ENCODE measurements at regions not wholly inside any gene's neighbourhood (a gene's known extent, or its start where the extent isn't known, plus 50 kb on each side); places are given as distances from the start of the nearest gene placed in this dataset.
"Not testable (repeated sequence)": the region's sequence is repeated elsewhere in the genome, so short reads cannot be mapped to it uniquely, and the experiment has no call there.

DNA sequence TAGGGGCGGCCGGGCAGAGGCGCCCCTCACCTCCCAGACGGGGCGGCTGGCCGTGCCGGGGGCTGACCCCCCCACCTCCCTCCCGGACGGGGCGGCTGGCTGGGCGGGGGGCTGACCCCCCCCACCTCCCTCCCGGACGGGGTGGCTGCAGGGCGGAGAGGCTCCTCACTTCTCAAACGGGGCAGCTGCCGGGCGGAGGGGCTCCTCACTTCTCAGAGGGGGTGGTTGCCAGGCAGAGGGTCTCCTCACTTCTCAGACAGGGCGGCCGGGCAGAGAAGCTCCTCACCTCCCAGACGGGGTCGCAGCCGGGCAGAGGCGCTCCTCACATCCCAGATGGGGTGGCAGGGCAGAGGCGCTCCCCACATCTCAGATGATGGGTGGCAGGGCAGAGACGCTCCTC is 836.8 kb downstream of the RAPGEF2 start:
- DNase-seq (ENCODE audit: low read depth in 2 of 2), result not testable (repeated sequence)

DNA sequence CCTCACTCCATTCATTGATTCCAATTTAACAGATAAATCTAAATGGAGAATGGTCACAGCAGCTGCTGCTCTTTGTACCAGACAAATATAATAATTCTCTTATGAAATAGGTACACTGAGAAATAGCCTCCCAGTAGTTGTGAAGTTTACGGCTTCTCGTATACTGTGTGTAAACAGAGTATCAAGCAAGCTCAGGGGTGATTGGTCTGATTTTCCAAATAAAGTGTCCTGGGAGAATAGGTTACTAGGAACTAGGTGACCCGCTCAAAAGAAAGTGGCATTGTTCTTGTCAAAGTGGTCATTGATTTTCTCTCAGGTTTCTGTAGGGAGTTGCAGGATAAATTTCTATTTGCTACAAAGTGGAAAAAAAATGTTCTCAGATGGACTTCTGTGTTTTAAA is 838.2 kb downstream of the RAPGEF2 start:
- DNase-seq (ENCODE audit: low read depth in 2 of 2), result no peak

GRCh38 chr4:159944477-159944876 is 841.6 kb downstream of the RAPGEF2 start:
- DNase-seq (ENCODE audit: low read depth in 2 of 2), result no peak

GRCh38 chr4:159946983-159947615 is 844.2 kb downstream of the RAPGEF2 start:
- DNase-seq (ENCODE audit: low read depth in 2 of 2), result no peak

- DNase-seq (ENCODE audit: low read depth in 2 of 2), result no peak
These were observed 847.8 kb downstream of the RAPGEF2 start for GRCh38 chr4:159950707-159951106.

DNA sequence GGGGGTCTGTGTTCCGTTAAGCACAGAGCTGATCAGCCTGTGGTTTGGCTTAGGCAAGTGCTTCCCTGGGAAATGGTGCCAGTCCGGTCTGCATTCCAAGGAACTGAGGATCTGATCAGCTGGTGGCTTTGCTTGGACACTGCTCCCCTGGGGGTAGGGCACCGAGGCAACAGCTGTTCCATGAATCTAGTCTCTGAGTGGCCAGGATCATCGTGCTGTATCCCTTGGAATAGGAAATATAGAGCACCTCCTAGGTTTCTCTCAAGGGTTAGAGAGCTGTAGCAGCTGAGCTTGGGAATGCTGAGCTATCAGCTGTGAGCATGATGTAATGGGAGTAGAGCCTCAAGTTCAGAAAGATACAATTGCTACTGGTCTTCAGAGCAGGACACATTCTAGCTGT is 863.9 kb downstream of the RAPGEF2 start:
- no peak for DNase-seq (ENCODE audit: low read depth in 2 of 2)

DNA sequence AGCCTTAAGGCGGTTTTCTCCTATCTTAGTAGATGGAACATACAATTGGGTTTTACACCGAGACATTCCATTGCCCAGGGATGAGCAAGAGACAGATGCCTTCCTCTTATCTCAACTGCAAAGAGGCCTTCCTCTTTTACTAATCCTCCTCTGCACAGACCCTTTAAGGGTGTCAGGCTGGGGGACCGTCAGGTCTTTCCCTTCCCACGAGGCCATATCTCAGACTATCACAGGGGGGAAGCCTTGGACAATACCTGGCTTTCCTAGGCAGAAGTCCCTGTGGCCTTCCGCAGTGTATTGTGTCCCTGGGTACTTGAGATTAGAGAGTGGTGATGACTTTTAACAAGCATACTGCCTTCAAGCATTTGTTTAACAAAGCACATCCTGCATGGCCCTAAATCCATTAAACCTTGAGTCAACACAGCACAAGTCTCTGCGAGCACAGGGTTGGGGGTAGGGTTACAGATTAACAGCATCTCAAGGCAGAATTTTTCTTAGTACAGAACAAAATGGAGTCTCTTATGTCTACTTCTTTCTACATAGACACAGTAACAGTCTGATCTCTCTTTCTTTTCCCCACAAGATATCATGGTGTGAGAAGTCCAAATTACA is 874.1 kb downstream of the RAPGEF2 start:
- not testable (repeated sequence) for DNase-seq (ENCODE audit: low read depth in 2 of 2)

DNA sequence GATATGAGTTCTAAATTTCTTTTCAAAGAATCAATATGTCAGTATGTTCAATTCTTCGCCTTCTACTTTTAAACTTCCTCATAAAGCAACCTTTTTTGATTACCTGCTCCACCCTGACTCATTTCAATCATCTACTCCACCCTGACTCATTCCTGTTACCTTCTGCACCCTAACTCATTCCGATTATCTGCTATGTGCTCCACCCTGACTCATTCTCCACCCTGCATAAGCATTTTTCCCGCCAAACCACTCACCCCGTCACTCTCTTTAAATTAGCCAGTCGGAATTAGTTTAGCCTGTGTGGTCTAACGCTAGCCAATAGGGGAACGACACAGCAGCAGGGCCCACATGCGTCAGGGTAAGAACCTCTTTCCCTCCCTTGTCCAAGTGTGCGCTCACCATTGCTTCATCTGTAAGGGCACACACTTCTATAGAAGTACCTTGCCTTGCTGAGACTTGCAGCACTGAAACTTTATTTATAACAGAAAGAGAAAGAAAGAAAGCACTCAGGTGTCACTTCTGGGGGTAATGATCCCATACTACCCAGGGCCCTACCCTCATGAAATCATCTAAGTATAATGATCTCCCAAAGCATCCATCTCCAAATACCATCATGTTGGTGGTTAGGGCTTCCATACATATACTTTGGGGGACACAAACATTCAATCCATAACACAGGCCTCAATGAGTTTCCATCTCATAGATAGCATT is 875.2 kb downstream of the RAPGEF2 start:
- DNase-seq (ENCODE audit: low read depth in 2 of 2), result no peak

- no peak for DNase-seq (ENCODE audit: low read depth in 2 of 2)
These were observed 876.5 kb downstream of the RAPGEF2 start for GRCh38 chr4:159979351-159979750.

DNA sequence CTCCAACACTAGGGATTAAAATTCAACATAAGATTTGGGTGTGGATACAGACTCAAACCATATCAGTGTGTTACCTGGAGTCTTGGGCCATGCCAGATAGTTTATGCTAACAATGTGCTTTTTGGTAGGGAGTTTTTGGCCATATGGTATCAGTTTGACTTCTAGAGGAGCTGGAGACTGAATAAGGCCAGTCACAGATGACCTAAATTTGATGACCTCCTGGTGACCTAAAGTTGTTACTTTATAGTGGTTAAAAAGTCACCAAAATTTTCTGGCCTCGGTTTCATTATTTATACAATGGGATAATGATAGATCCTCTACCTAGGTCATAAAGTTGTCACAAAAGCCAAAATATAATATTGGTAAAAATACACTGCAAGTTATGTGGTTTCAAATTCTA is 877.1 kb downstream of the RAPGEF2 start:
- no peak for DNase-seq (ENCODE audit: low read depth in 2 of 2)

DNA sequence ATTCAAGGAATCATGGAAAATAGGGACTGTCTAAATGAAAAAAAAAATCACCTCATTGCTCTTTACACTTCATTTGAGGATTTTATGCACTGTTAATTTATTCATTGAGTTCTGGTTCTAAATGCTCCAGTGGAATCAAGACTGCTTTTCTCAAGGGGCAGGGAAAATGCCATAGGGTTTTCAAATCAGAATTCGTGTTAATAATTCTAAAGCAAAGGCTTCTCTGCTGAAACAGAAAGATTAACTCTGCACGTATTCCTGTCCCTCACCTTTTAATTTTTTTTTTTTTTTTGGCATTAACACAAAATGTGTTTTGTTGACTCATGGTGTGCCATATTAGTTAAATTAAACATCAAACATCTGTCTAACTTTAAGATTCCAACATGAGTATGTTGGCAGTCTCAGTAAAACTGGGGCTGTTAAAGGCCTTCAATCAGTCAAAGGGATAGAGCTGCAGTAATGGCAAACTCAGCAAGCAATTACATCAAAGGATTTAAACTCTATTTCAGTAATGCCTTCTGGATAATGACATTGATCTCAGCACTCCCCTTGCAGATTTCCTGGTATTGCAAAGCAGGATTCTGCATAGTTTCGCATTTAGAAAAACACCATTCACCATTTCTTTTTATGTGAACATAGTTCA is 878.1 kb downstream of the RAPGEF2 start:
- no peak for DNase-seq (ENCODE audit: low read depth in 2 of 2)

DNA sequence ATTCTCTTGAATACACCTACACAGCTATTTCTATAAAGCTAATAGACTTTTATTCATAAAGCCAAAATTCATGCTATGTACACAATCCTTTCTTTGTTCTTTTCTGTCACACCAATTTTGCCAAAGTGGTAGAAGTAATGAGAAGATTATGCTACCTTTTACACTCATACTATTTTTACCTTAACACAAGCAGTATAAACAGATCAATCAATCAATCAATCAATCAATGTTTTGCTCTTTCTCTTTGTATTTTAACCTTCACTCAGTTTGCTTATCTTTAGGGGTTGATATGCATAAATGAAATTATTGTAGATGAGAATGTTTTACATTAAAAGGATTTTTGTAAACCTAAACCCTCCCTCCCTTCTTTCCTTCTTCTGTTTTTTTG is 878.6 kb downstream of the RAPGEF2 start:
- DNase-seq (ENCODE audit: low read depth in 2 of 2), result no peak

- DNase-seq (ENCODE audit: low read depth in 2 of 2), result no peak
These were observed 880.2 kb downstream of the RAPGEF2 start for GRCh38 chr4:159983082-159983481.

GRCh38 chr4:160009656-160010493 is 907.0 kb downstream of the RAPGEF2 start:
- no peak for DNase-seq (ENCODE audit: low read depth in 2 of 2)

GRCh38 chr4:160019936-160020335 is 917.1 kb downstream of the RAPGEF2 start:
- no peak for DNase-seq (ENCODE audit: low read depth in 2 of 2)

DNA sequence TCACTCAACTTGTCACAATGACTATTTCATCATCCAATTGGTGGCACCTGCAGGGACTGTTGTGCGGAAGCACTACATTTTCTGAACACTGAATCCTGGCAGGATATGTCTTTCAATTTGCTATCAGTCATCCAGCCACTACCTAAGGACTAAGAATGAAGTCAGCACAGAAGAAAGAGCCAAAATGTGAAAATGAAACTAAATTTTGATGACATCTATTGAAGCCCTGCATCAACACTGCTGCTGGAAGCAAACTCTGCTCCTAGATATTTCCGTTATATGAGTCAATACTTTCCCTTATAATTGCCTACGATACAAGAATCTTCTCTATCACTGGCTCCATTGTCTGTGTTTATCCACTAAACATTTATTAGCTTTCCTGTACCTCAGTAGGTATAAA is 917.9 kb downstream of the RAPGEF2 start:
- no peak for DNase-seq (ENCODE audit: low read depth in 2 of 2)

DNA sequence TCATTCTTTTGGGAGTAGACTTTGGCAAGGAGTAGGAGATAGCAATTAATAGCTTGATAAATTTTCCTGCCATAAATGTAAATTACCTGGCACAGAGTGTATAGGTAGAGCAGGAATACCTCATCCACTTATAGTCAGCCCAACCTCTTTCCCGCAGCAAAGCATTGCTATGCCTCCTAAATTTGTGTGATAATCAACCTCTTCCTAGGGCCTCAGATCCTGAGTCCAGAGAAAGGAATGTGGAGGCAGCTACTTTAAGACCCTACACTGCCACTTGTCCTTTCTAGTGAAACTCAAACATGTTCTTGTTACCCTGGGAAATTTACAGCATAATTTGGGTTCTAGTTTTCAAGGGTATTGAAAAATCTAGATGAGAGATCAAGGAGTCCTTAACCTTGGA is 919.0 kb downstream of the RAPGEF2 start:
- DNase-seq (ENCODE audit: low read depth in 2 of 2), result no peak

DNA sequence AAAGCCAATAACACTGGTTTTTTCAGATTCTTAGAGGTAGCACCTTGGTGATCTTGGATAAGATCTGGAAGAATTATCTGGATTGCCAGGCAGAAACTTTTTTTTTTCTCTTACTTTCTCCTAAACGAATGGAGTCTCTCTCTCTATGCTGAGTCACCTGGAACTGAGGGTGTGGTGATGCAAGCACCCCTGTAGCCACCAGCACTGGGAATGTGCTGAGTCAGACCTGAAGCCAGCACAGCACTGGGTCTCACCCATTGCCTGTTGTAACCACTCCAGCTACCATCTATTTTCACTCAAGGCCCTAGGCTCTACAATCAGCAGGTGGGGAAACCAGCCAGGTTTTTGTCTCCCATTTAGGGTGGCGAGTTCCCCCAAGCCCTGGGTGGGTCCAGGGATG is 923.8 kb downstream of the RAPGEF2 start:
- no peak for DNase-seq (ENCODE audit: low read depth in 2 of 2)

DNA sequence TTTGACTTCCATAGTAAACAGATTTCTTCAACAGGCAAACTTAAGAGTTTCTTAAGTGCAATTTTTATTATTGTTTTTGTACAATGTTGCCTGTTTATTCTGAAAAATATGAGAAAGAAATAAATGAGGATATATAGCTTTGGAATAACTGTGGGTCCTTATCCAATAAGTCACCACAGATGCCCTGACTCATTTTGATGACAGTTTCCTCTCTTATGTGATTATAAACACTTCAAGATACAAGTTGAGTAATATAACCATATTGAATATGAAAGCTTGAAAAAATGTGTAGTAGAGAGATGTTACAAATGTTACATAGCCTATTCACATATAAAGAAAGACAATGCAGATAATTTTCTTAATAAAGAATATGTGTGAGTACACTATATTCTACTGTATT is 931.6 kb downstream of the RAPGEF2 start:
- no peak for DNase-seq (ENCODE audit: low read depth in 2 of 2)

DNA sequence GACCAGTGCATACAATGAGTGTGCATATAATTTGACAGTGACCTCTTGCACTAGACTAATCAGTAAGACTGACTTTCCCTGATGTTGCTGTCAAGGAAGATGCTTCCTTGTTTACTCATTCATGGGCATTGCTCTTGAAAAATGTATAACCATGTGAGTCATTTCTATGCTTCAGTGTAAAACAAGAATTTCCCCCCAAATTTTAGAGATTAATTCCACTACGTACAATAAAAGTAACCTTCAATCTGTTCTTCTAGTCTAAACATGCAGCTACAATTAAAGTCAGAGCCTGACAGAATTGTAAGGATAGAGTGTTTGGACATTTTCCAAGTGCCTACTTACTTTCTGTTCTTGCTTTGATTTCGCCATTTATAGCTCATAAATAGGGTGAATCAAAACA is 935.7 kb downstream of the RAPGEF2 start:
- DNase-seq (ENCODE audit: low read depth in 2 of 2), result no peak

GRCh38 chr4:160044693-160045092 is 941.8 kb downstream of the RAPGEF2 start:
- no peak for DNase-seq (ENCODE audit: low read depth in 2 of 2)

Data from stimulated activated CD8-positive, alpha-beta memory T cell treated with anti-CD3 and anti-CD28 coated beads, Interleukin-2, amount 100 ng/mL, for 48 hours (primary cell).